ENCODE measurements at regions not wholly inside any gene's neighbourhood (a gene's known extent, or its start where the extent isn't known, plus 50 kb on each side); places are given as distances from the start of the nearest gene placed in this dataset.
"Not testable (repeated sequence)": the region's sequence is repeated elsewhere in the genome, so short reads cannot be mapped to it uniquely, and the experiment has no call there.

DNA sequence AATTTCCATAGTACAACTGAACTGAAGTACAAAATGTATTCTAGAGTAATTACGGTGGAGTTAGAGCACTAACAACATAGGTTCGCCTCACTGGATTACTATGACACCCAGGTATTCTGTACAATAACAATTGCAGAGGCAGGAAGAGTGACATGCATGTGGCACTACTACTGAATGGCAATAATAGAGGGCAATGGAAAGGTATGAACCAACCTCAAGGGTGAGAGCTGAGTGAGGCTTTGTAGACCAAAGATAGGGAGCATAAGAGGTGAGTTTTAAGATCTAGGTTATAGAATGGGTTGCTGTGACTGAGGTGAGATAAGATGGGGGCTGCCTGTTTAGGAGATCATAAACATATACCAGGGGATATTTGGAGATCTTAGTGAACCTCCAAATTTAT lies 343.1 kb downstream of the PCNX1 start:
- DNase-seq (ENCODE audit: low read depth, low spot score), result no peak
- TF ChIP-seq, protein P1, sequence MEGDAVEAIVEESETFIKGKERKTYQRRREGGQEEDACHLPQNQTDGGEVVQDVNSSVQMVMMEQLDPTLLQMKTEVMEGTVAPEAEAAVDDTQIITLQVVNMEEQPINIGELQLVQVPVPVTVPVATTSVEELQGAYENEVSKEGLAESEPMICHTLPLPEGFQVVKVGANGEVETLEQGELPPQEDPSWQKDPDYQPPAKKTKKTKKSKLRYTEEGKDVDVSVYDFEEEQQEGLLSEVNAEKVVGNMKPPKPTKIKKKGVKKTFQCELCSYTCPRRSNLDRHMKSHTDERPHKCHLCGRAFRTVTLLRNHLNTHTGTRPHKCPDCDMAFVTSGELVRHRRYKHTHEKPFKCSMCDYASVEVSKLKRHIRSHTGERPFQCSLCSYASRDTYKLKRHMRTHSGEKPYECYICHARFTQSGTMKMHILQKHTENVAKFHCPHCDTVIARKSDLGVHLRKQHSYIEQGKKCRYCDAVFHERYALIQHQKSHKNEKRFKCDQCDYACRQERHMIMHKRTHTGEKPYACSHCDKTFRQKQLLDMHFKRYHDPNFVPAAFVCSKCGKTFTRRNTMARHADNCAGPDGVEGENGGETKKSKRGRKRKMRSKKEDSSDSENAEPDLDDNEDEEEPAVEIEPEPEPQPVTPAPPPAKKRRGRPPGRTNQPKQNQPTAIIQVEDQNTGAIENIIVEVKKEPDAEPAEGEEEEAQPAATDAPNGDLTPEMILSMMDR (IDR thresholded peaks at IDR 0.05; ENCODE audit: low read depth, low read length), result no peak
- no peak overlapping the region for H3K4me3 ChIP-seq (ENCODE audit: low read depth, low read length)
- in situ Hi-C loops (cut with HindIII; ENCODE audit: low sequenced_read_pairs), result no loop called here

DNA sequence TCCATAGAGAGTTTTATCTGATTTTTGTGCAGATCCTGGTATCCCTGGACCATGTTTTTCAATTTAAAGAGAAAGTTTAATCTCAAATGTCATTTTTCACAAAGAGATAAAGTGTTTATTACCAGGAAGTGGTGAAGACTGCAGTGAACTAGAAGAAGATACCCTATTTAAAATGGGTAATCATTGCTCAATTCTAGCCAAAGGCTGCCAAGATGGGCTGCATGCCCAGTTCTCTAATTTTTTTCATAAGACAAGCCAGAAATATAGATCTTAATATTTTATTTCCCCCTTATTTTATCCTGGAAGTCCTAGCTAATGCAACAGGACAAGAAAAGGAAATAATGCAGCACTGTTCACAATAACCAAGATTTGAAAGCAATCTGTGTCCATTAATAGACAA lies 343.5 kb downstream of the PCNX1 start:
- H3K4me3 ChIP-seq (ENCODE audit: low read depth, low read length), result no peak overlapping the region
- TF ChIP-seq, protein P1 (IDR thresholded peaks at IDR 0.05; ENCODE audit: low read depth, low read length), result no peak
- DNase-seq (ENCODE audit: low read depth, low spot score), result no peak
- in situ Hi-C loops (cut with HindIII; ENCODE audit: low sequenced_read_pairs), result no loop called here

DNA sequence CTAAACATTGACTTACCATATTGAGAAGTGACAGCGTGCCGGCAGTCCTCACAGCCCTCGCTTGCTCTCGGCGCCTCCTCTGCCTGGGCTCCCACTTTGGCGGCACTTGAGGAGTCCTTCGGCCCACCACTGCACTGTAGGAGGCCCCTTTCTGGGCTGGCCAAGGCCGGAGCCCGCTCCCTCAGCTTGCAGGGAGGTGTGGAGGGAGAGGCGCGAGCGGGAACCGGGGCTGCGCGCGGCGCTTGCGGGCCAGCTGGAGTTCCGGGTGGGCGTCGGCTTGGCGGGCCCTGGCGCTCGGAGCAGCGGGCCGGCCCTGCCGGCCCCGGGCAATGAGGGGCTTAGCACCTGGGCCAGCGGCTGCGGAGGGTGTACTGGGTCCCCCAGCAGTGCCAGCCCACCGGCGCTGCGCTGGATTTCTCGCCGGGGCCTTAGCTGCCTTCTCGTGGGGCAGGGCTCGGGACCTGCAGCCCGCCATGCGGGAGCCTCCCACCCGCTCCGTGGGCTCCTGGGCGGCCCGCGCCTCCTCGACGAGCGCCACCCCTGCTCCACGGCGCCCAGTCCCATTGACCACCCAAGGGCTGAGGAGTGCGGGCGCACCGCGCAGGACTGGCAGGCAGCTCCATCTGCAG lies 346.9 kb downstream of the PCNX1 start:
- in situ Hi-C loops (cut with HindIII; ENCODE audit: low sequenced_read_pairs); H3K4me3 ChIP-seq (ENCODE audit: low read depth, low read length); DNase-seq (ENCODE audit: low read depth, low spot score): not testable (repeated sequence)

DNA sequence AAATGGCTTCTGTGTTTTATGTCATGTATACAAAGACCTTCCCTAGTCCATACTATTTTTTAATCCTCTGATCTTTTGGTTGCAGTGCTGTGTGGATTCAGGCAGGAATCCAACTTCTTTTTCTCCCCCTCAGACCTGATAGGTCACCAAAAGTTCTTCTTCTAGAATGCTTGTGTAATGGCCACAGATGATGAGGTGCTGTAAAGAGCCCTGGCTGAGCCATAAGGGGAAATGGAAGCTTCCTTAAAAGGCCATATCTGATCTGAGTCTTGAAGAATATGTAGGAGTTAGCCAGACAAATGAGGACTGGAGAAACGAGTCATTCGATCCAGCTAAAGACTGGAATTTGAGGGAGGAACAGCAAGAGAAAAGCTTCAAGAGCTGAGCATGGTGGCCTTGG lies 353.9 kb downstream of the PCNX1 start:
- no peak overlapping the region for H3K4me3 ChIP-seq (ENCODE audit: low read depth, low read length)
- TF ChIP-seq, protein P1 (IDR thresholded peaks at IDR 0.05; ENCODE audit: low read depth, low read length), result no peak
- DNase-seq (ENCODE audit: low read depth, low spot score), result peak; percentile 67
- in situ Hi-C loops (cut with HindIII; ENCODE audit: low sequenced_read_pairs), result no loop called here

DNA sequence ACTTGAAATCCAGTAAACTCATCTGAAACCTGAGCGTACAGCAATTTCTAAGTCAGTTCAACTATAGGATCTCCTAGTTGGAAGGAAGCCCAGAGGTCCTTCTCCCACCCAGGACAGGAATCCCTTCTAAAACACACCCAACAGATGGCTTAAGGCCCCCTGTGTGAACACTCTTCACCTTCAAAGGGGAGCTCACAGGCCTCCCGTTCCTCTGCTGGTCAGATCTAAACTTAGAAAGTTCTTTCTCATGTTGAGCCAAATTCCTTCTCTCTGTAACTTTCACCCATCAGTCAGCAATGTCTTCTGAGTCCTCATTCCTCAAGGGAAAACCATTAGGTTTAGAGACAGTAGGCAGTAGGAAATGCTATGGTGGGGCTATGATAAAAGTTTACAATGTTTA lies 355.2 kb downstream of the PCNX1 start:
- no peak overlapping the region for H3K4me3 ChIP-seq (ENCODE audit: low read depth, low read length)
- TF ChIP-seq, protein P1 (IDR thresholded peaks at IDR 0.05; ENCODE audit: low read depth, low read length), result no peak
- in situ Hi-C loops (cut with HindIII; ENCODE audit: low sequenced_read_pairs), result no loop called here
- peak; percentile 13 for DNase-seq (ENCODE audit: low read depth, low spot score)

DNA sequence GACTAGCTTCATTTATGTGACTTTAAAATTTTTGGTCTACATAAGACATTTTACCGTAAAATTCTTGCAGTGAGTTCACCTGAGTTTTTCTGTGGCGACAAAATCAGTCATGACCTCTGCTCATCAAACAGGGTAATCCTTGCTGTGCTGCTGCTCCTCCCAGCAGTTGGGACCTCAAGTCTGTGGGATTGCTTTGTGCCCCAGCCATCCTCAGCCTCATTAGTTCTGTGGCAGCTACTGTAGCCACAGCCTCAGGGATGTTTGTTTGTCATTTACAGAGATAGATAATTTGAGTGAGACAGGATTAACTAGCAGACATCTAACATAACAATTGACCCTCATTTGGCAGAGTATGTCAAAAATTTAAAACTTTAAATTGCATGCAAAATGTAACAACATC lies 357.0 kb downstream of the PCNX1 start:
- H3K4me3 ChIP-seq (ENCODE audit: low read depth, low read length), result no peak overlapping the region
- TF ChIP-seq, protein P1 (IDR thresholded peaks at IDR 0.05; ENCODE audit: low read depth, low read length), result no peak
- DNase-seq (ENCODE audit: low read depth, low spot score), result no peak
- in situ Hi-C loops (cut with HindIII; ENCODE audit: low sequenced_read_pairs), result no loop called here

DNA sequence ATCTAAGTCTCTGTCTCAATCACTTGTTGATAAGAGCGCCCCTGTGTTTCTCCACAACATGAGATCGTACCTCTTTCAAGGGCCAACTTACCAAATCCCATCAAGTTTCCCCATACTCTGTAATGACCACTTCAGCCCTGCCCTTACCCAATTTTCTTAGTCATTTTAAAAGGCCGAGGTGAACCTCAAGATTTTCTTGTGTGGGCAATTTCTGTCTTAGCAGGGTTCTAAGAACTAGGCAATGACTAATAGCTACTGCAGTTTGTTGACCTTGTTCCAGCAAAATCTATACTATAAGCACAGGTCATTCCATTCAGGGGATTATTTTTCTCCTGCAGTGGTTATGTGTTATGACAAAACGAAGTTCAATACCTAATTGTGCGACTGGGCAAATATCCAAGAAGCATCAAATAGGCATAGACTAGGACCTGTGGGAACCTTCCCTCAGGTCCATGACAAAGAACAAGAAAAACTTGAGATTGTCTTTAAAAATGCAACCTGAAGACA lies 359.8 kb downstream of the PCNX1 start:
- peak; percentile 50 for DNase-seq (ENCODE audit: low read depth, low spot score)
- in situ Hi-C loops (cut with HindIII; ENCODE audit: low sequenced_read_pairs), result no loop called here
- H3K4me3 ChIP-seq (ENCODE audit: low read depth, low read length), result no peak overlapping the region
- TF ChIP-seq, protein P1 (IDR thresholded peaks at IDR 0.05; ENCODE audit: low read depth, low read length), result no peak

All from astrocyte of the spinal cord (primary cell).